ENCODE measurements at regions not wholly inside any gene's neighbourhood (a gene's known extent, or its start where the extent isn't known, plus 50 kb on each side); places are given as distances from the start of the nearest gene placed in this dataset.

- no peak for DNase-seq (ENCODE audit: low spot score in 2 of 2)
- H3K27ac Mint-ChIP-seq, result no peak overlapping the region
- no peak overlapping the region for H3K4me3 Mint-ChIP-seq
- ATAC-seq, result no peak
- H3K36me3 Mint-ChIP-seq, result no peaks in the 10 kb centered on the region
- H3K9me3 Mint-ChIP-seq, result peaks cover 8% of the 10 kb centered on the region
- no peaks in the 10 kb centered on the region for H3K4me1 Mint-ChIP-seq
These were observed 280.3 kb upstream of the ZSWIM2 start for GRCh38 chr2:187129306-187129705.

DNA sequence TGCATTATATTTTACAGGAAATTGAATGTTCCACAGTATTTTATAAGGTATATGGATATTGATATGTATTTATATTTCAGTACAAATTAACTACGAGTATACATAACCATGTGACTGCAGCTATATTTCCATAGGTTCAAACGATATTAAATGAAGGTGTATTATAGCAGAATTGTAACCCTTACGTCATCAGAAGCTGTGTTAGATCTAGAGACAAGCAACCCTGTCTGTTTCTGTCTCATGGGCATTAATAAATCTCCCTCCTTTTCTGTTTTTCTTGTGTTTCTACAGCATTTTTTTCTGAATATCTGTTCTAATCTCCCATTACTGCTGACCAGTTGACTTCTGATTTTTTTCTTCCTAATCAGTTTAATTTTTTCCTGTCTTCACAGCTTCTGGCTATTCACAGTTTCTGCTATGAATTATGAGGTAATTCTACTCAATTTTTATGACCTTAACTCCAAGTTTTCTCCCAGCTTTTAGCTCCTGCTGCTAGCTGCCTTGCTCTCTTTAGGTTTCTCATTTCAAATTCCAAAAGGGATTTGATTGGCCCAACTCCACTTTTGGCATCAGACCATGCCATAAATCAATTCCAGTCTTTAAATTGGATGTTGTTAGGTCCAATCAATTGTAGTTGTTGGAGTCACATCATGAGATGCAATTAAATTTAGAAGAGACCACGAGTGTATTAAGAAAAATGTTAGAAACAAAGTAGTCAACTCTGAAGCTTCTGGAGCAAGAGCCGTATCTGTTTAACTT lies 277.5 kb upstream of the ZSWIM2 start:
- ATAC-seq (no peak), DNase-seq (ENCODE audit: low spot score in 2 of 2) (no peak)
- Mint-ChIP-seq H3K4me1 (no peaks in the 10 kb centered on the region), H3K36me3 (no peaks in the 10 kb centered on the region), H3K27ac (no peak overlapping the region), H3K4me3 (no peak overlapping the region), H3K9me3 (peaks cover 3% of the 10 kb centered on the region)

- DNase-seq (ENCODE audit: low spot score in 2 of 2), result no peak
- Mint-ChIP-seq H3K36me3 (no peaks in the 10 kb centered on the region), H3K27ac (no peak overlapping the region), H3K4me1 (no peaks in the 10 kb centered on the region), H3K4me3 (no peak overlapping the region), H3K9me3 (peaks cover 3% of the 10 kb centered on the region)
- no peak for ATAC-seq
These were observed 276.3 kb upstream of the ZSWIM2 start for GRCh38 chr2:187125318-187125717.

- ATAC-seq (no peak), DNase-seq (ENCODE audit: low spot score in 2 of 2) (no peak)
- H3K9me3 Mint-ChIP-seq, result peaks cover 3% of the 10 kb centered on the region
- H3K36me3 Mint-ChIP-seq, result no peaks in the 10 kb centered on the region
- no peaks in the 10 kb centered on the region for H3K4me1 Mint-ChIP-seq
- no peak overlapping the region for H3K27ac Mint-ChIP-seq
- H3K4me3 Mint-ChIP-seq, result no peak overlapping the region
These were observed 275.6 kb upstream of the ZSWIM2 start for GRCh38 chr2:187124529-187124928.

GRCh38 chr2:187118331-187119099 lies 269.5 kb upstream of the ZSWIM2 start:
- Mint-ChIP-seq H3K9me3 (peaks cover 8% of the 10 kb centered on the region), H3K4me3 (no peak overlapping the region), H3K27ac (no peak overlapping the region), H3K4me1 (no peaks in the 10 kb centered on the region), H3K36me3 (no peaks in the 10 kb centered on the region)
- no peak for DNase-seq (ENCODE audit: low spot score in 2 of 2)
- no peak for ATAC-seq

- H3K36me3 Mint-ChIP-seq, result no peaks in the 10 kb centered on the region
- no peak overlapping the region for H3K4me3 Mint-ChIP-seq
- ATAC-seq, result no peak
- no peak for DNase-seq (ENCODE audit: low spot score in 2 of 2)
- no peak overlapping the region for H3K27ac Mint-ChIP-seq
- peaks cover 8% of the 10 kb centered on the region for H3K9me3 Mint-ChIP-seq
- no peaks in the 10 kb centered on the region for H3K4me1 Mint-ChIP-seq
These were observed 268.5 kb upstream of the ZSWIM2 start for GRCh38 chr2:187117483-187117882.

DNA sequence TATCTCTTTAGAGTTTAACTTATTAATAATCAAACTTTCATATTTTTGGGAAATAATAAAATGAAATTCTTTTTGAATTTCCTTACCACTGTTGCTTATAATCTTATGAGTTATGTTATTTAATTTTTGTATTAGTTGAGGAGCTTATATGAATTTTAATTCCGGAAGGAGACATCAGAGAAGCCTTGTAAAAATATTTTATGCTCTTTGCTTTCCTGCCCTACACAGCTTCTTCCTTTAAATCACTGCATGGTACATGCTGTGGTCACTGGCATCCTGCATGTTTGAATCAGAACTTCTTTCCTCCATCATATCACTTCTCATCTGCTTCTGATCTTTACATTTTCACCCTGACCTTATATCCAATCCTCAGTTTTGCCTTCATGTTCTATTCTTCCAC lies 266.7 kb upstream of the ZSWIM2 start:
- H3K36me3 Mint-ChIP-seq, result no peaks in the 10 kb centered on the region
- no peak for ATAC-seq
- H3K4me3 Mint-ChIP-seq, result no peak overlapping the region
- H3K9me3 Mint-ChIP-seq, result peaks cover 15% of the 10 kb centered on the region
- DNase-seq (ENCODE audit: low spot score in 2 of 2), result no peak
- H3K4me1 Mint-ChIP-seq, result no peaks in the 10 kb centered on the region
- H3K27ac Mint-ChIP-seq, result no peak overlapping the region

DNA sequence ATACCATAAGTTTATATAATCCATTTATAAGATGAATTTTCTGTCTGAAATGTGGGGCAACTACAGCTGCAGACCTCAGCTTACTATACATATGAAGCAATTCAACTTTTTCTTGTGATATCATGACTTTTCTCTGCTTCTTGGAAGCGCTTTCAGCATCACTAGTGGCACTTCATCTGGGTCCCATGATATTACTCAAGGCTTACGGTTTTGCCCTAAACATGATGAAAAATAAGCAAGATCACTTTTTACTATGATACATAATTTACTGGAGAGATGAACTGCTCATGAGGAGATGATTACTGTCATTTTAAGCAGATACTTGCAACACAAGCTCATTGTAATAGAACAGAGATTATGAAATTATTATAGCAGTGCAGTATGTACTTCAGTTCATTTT lies 258.0 kb upstream of the ZSWIM2 start:
- Mint-ChIP-seq H3K27ac (no peak overlapping the region), H3K4me1 (no peaks in the 10 kb centered on the region), H3K36me3 (no peaks in the 10 kb centered on the region), H3K9me3 (peaks cover 15% of the 10 kb centered on the region), H3K4me3 (no peak overlapping the region)
- ATAC-seq, result no peak
- DNase-seq (ENCODE audit: low spot score in 2 of 2), result no peak

GRCh38 chr2:187105218-187105617 lies 256.2 kb upstream of the ZSWIM2 start:
- Mint-ChIP-seq H3K9me3 (peaks cover 12% of the 10 kb centered on the region), H3K27ac (no peak overlapping the region), H3K36me3 (no peaks in the 10 kb centered on the region), H3K4me3 (no peak overlapping the region), H3K4me1 (no peaks in the 10 kb centered on the region)
- ATAC-seq (no peak), DNase-seq (ENCODE audit: low spot score in 2 of 2) (no peak)

GRCh38 chr2:187102381-187102780 lies 253.4 kb upstream of the ZSWIM2 start:
- Mint-ChIP-seq H3K36me3 (no peaks in the 10 kb centered on the region), H3K4me3 (no peak overlapping the region)

DNA sequence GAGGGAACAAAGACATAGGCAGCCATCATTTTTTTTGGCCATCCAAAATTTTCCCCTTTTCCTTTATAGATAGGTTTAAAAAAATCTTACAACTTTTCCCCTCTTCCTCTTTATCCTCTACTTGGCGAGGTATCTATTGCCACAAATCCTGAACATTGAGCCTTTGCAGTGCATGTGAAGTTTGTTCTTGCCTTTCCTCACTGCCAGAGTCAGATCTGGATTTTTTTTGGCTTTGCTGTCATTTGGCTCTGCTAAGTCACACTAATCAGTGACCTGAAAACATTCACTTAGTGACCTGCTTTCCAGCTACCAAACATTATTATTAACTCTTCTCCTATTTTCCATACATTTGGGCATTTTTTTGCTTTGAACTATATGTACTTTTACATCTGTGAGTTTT lies 249.2 kb upstream of the ZSWIM2 start:
- H3K36me3 Mint-ChIP-seq, result no peaks in the 10 kb centered on the region
- DNase-seq (ENCODE audit: low spot score in 2 of 2) (no peak), ATAC-seq (no peak)
- peaks cover 8% of the 10 kb centered on the region for H3K9me3 Mint-ChIP-seq
- H3K27ac Mint-ChIP-seq, result no peak overlapping the region
- H3K4me1 Mint-ChIP-seq, result no peaks in the 10 kb centered on the region
- no peak overlapping the region for H3K4me3 Mint-ChIP-seq

More at GRCh38 chr2:187102381-187102780, 253.4 kb upstream of the ZSWIM2 start:
- peaks cover 6% of the 10 kb centered on the region for H3K9me3 Mint-ChIP-seq
- no peak overlapping the region for H3K27ac Mint-ChIP-seq
- DNase-seq (ENCODE audit: low spot score in 2 of 2) (no peak), ATAC-seq (no peak)
- no peaks in the 10 kb centered on the region for H3K4me1 Mint-ChIP-seq

DNA sequence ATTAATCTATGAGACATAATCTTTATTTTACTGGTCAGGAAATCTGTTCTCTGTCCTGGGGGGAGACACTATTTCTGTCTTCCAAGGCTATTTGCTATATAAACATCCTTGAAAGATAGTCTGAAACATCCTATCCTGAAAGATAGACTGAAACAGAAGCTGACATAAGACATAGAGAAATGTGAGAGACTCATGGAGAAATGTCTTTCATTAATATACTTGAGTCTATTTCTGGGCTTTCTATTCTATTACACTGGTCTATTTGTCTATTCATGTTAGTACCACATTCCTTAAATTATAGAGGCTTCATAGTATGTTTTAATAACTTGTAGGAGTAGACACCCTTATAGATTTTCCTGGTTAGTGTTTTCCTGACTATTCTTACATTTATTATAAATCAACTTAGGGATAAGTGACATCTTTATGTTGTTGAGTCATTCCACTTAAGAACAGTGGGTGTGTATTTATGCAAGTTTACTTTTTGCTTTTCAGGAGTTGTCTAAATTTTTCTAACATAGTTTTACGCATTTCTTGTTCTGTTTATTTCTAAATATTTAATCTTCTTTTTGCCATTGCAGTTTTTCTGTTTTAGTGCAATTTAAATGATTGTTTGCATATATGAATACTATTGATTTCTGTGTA lies 244.9 kb upstream of the ZSWIM2 start:
- no peak overlapping the region for H3K4me3 Mint-ChIP-seq
- no peak overlapping the region for H3K27ac Mint-ChIP-seq
- no peaks in the 10 kb centered on the region for H3K4me1 Mint-ChIP-seq
- no peak for DNase-seq (ENCODE audit: low spot score in 2 of 2)
- H3K36me3 Mint-ChIP-seq, result no peaks in the 10 kb centered on the region
- no peak for ATAC-seq
- peaks cover 19% of the 10 kb centered on the region for H3K9me3 Mint-ChIP-seq

GRCh38 chr2:187091664-187092063 lies 242.7 kb upstream of the ZSWIM2 start:
- Mint-ChIP-seq H3K4me3 (no peak overlapping the region), H3K9me3 (peaks cover 24% of the 10 kb centered on the region), H3K27ac (no peak overlapping the region), H3K4me1 (no peaks in the 10 kb centered on the region), H3K36me3 (no peaks in the 10 kb centered on the region)
- no peak for DNase-seq (ENCODE audit: low spot score in 2 of 2)
- ATAC-seq, result no peak

- H3K27ac Mint-ChIP-seq, result no peak overlapping the region
- H3K4me1 Mint-ChIP-seq, result no peaks in the 10 kb centered on the region
- H3K9me3 Mint-ChIP-seq, result peaks cover 25% of the 10 kb centered on the region
- DNase-seq (ENCODE audit: low spot score in 2 of 2), result no peak
- no peak for ATAC-seq
- H3K4me3 Mint-ChIP-seq, result no peak overlapping the region
- no peaks in the 10 kb centered on the region for H3K36me3 Mint-ChIP-seq
These were observed 235.6 kb upstream of the ZSWIM2 start for GRCh38 chr2:187084524-187084923.

DNA sequence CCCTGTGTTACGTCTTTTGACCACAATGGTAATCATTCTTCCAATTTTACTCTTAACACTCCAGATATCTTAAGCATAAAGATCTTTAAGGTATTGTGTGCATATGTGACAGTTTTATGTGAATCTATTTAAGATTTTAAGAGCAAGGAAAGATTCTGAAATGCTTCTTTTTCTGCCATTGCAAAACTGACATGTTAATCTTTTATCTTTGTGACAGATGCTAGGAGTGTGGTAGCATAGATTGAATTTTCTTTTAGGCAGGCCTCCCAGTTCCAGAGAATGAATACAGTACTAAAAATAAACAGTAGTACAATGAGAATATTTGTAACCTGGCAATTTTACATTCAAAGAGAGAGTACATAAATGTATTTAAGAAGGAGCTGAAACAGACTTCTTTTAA lies 232.5 kb upstream of the ZSWIM2 start:
- H3K4me3 Mint-ChIP-seq, result no peak overlapping the region
- H3K27ac Mint-ChIP-seq, result no peak overlapping the region

DNA sequence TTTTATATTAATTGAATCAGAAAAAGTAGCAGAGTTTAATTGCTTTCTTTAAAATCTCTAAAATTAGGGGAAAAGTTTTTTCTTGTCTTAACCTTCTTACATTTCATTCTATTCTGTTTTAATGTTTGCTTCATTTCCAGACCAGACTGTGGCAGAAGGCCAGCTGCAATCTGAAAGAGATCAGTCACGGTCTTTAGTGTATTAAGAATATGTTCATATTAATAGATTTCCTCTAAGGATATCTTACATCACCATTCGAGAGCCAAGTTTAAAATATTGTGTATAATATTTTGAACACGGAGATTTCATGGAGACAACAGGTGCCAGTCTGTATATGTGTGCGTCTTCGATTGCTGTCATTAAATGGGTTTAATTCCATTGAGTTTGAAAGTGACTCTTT lies 230.9 kb upstream of the ZSWIM2 start:
- no peaks in the 10 kb centered on the region for H3K36me3 Mint-ChIP-seq
- no peaks in the 10 kb centered on the region for H3K4me1 Mint-ChIP-seq
- ATAC-seq, result no peak
- no peak overlapping the region for H3K4me3 Mint-ChIP-seq
- DNase-seq (ENCODE audit: low spot score in 2 of 2), result no peak
- no peak overlapping the region for H3K27ac Mint-ChIP-seq
- peaks cover 16% of the 10 kb centered on the region for H3K9me3 Mint-ChIP-seq

More for the DNA sequence above, 232.5 kb upstream of the ZSWIM2 start:
- no peak for DNase-seq (ENCODE audit: low spot score in 2 of 2)
- no peaks in the 10 kb centered on the region for H3K4me1 Mint-ChIP-seq
- H3K9me3 Mint-ChIP-seq, result peaks cover 14% of the 10 kb centered on the region
- no peaks in the 10 kb centered on the region for H3K36me3 Mint-ChIP-seq
- ATAC-seq, result no peak
